ENCODE measurements at regions not wholly inside any gene's neighbourhood (a gene's known extent, or its start where the extent isn't known, plus 50 kb on each side); places are given as distances from the start of the nearest gene placed in this dataset.
"Not testable (repeated sequence)": the region's sequence is repeated elsewhere in the genome, so short reads cannot be mapped to it uniquely, and the experiment has no call there.

DNA sequence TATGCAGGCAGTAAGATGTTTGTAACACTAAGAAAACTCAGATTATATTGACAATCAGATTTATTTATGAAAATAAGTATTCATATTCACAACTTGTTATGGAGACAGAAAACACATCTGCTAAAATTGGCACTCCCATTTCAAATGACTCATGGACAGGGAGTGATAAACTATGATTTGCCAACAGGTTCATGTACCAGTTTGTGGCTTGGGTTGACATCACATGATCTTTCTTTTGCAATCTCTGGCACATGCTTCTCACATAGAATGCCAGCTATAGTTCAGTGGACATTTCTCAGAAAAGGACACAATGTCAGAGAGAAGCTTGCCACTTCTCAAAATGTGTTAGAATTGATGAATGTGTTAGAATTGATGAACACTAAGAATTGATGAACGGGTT, 663.2 kb upstream of the ANKRD30A start:
- no peak overlapping the region for H3K4me3 ChIP-seq (ENCODE audit: low read depth, low read length)
- TF ChIP-seq, protein P1, sequence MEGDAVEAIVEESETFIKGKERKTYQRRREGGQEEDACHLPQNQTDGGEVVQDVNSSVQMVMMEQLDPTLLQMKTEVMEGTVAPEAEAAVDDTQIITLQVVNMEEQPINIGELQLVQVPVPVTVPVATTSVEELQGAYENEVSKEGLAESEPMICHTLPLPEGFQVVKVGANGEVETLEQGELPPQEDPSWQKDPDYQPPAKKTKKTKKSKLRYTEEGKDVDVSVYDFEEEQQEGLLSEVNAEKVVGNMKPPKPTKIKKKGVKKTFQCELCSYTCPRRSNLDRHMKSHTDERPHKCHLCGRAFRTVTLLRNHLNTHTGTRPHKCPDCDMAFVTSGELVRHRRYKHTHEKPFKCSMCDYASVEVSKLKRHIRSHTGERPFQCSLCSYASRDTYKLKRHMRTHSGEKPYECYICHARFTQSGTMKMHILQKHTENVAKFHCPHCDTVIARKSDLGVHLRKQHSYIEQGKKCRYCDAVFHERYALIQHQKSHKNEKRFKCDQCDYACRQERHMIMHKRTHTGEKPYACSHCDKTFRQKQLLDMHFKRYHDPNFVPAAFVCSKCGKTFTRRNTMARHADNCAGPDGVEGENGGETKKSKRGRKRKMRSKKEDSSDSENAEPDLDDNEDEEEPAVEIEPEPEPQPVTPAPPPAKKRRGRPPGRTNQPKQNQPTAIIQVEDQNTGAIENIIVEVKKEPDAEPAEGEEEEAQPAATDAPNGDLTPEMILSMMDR (IDR thresholded peaks at IDR 0.05; ENCODE audit: insufficient read depth, low read depth, low read length, missing control alignments) = no peak
- DNase-seq (ENCODE audit: low read depth) = no peak

DNA sequence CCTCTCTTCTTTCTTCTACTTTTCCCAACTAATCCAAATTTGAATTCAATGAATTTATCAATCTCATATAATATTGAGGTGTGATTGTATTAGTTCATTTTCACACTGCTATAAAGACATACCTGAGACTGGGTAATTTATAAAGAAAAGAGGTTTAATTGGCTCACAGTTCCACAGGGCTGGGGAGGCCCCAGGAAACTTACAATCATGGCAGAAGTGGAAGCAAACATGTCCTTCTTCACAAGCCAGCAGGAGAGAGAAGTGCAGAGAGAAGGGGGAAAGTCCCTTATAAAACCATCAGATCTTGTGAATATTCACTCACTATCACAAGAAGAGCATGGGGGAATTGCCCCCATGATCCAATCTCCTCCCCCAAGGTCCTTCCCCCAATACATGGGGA, 667.0 kb upstream of the ANKRD30A start:
- H3K4me3 ChIP-seq (ENCODE audit: low read depth, low read length); DNase-seq (ENCODE audit: low read depth): not testable (repeated sequence)

GRCh38 chr10:36457751-36458150, 667.6 kb upstream of the ANKRD30A start:
- no peak for DNase-seq (ENCODE audit: low read depth)
- no peak overlapping the region for H3K4me3 ChIP-seq (ENCODE audit: low read depth, low read length)
- TF ChIP-seq, protein P1 (IDR thresholded peaks at IDR 0.05; ENCODE audit: insufficient read depth, low read depth, low read length, missing control alignments) = no peak

GRCh38 chr10:36455526-36456133, 669.8 kb upstream of the ANKRD30A start:
- TF ChIP-seq, protein P1 (IDR thresholded peaks at IDR 0.05; ENCODE audit: insufficient read depth, low read depth, low read length, missing control alignments) = no peak
- DNase-seq (ENCODE audit: low read depth) = no peak
- H3K4me3 ChIP-seq (ENCODE audit: low read depth, low read length) = no peak overlapping the region

DNA sequence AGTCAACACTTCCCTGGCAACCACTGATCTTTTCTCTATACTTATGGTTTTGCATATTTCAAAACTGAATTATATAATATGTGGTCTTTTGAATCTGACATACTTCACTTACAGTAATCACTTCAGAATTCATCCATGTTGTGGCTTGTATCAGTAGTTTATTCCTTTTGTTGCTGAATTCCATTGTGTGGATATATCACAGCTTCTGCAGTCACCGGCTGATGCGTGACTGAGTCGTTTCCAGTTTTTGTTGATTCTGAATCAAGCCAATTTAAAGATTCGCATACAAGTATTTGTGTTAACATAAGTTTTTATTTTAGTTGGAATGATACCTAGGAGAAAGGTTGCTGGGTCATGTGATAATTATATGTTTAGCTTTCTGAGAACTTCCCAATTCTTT, 672.5 kb upstream of the ANKRD30A start:
- H3K4me3 ChIP-seq (ENCODE audit: low read depth, low read length) = no peak overlapping the region
- no peak for DNase-seq (ENCODE audit: low read depth)
- TF ChIP-seq, protein P1 (IDR thresholded peaks at IDR 0.05; ENCODE audit: insufficient read depth, low read depth, low read length, missing control alignments) = no peak

DNA sequence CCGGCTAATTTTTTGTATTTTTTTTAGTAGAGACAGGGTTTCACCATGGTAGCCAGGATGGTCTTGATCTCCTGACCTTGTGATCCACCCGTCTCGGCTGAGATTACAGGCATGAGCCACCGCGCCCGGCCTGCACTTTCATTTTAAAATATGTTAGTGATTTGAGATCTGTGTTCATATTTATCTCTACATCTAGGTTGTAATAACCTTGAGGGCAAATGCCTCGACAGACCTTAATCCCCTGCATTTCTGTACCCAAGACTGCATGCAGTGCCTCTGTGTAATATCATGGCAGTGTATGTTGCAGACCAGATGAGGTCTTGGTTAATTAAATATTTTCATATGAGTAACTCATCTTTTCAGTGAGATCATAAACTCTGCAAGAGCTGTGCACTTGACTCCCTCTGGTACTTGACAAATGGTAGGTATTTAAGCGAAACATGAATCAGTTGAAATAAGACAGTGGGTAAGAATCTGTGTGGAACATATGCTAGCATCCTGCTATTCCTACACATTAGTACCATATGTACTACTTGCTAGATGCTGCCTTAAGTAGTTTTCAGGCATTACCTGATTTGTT, 673.9 kb upstream of the ANKRD30A start:
- TF ChIP-seq, protein P1 (IDR thresholded peaks at IDR 0.05; ENCODE audit: insufficient read depth, low read depth, low read length, missing control alignments) = no peak
- no peak for DNase-seq (ENCODE audit: low read depth)
- no peak overlapping the region for H3K4me3 ChIP-seq (ENCODE audit: low read depth, low read length)

DNA sequence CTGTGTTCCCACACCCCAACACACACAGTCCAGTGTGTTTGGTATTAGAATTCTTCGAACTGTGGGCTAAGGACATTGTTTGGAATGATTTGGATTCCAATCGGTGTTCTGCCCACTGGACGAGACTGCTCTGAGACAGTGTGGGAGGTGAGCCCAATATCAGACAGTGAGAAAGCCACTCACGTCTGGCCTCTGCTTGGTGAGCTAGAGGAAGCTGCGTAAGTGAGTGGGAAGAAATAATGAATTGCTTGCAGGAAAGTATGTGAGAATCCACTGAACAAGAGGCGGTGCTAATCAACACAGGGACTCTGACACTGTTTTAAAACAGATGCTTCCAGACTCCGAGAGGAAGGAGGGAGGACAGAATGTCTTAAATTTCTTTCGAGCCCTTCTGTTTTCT, 675.0 kb upstream of the ANKRD30A start:
- no peak for DNase-seq (ENCODE audit: low read depth)
- TF ChIP-seq, protein P1 (IDR thresholded peaks at IDR 0.05; ENCODE audit: insufficient read depth, low read depth, low read length, missing control alignments) = no peak
- H3K4me3 ChIP-seq (ENCODE audit: low read depth, low read length) = no peak overlapping the region
